Tibial artery (tissue), 4 donors: ENCODE measurements at regions not wholly inside any gene's neighbourhood (a gene's known extent, or its start where the extent isn't known, plus 50 kb on each side); places are given as distances from the start of the nearest gene placed in this dataset.

ENCODE experiments used
- DNase-seq, 2 donors: peaks; one replicate each; pipeline ENCODE4 v3.0.0-alpha.2; 2019
- H3K27ac ChIP-seq, 2 donors: fragments of 200-600 bp; sonication (generic) in 1 of 2; 1 replicate in 1 of 2; 2 replicates in 1 of 2; pipeline ENCODE4 v1.5.1; 2018 to 2019; ENCODE audit warnings: mild to moderate bottlenecking in 1 of 2
- H3K27me3 ChIP-seq, 2 donors: fragments of 200-600 bp; sonication (generic) in 1 of 2; one replicate each; pipeline versions ENCODE4 v1.5.1 to v1.6.0; 2016 to 2019
- H3K36me3 ChIP-seq, 3 donors: fragments of 200-600 bp; sonication (generic) in 2 of 3; one replicate each; pipeline ENCODE4 v1.5.1; 2016 to 2019; ENCODE audit warnings: mild to moderate bottlenecking in 2 of 3
- H3K4me1 ChIP-seq, 4 donors: fragments of 200-600 bp; sonication (generic) in 2 of 4; 1 replicate in 3 of 4; 2 replicates in 1 of 4; pipeline ENCODE4 v1.5.1; 2016 to 2019
- H3K4me3 ChIP-seq, 2 donors: fragments of 200-600 bp; sonication (generic) in 1 of 2; 1 replicate in 1 of 2; 2 replicates in 1 of 2; pipeline ENCODE4 v1.5.1; 2018 to 2019; ENCODE audit warnings: mild to moderate bottlenecking in 2 of 2
- H3K9me3 ChIP-seq, 3 donors: fragments of 200-600 bp; sonication (generic) in 1 of 3; one replicate each; pipeline ENCODE4 v1.5.1; 2016 to 2019
- CTCF ChIP-seq, 2 experiments: fragments of 200-600 bp in 1 of 2; fragments of 450-650 bp in 1 of 2; IDR thresholded peaks; one replicate each; pipeline ENCODE4 v1.5.1; 2017 to 2019; ENCODE audit warnings: antibody characterized with exemption in 2 of 2, mild to moderate bottlenecking in 1 of 2, moderate library complexity in 1 of 2
- intact Hi-C: fragments of 100-400 bp; cut with DNase I; formaldehyde crosslinking; loops from one replicate; pipeline ENCODE4 v1.15.0; 2023; ENCODE audit warnings: low total_unique reads

GRCh38 chr7:18347170-18347569 lies 148.4 kb upstream of the HDAC9 start:
- Histone ChIP-seq H3K36me3 (no peaks in the 10 kb centered on the region), H3K4me3 (no peak overlapping the region), H3K9me3 (no peaks in the 10 kb centered on the region), H3K27me3 (no peaks in the 10 kb centered on the region), H3K27ac (no peak overlapping the region), H3K4me1 (peaks cover 0 to 4% (median 0%) of the 10 kb centered on the region in 4 donors)
- intact Hi-C loops = loop anchor here (10.0 kb wide), 1 partner anchor 282 kb away; no protein-coding TSS in a partner anchor
- TF ChIP-seq CTCF (IDR thresholded peaks at IDR 0.05) = no peak
- no peak for DNase-seq

- Histone ChIP-seq H3K4me1 (peaks cover 0 to 7% (median 2%) of the 10 kb centered on the region in 4 donors), H3K27ac (no peak overlapping the region), H3K36me3 (no peaks in the 10 kb centered on the region), H3K9me3 (no peaks in the 10 kb centered on the region), H3K4me3 (no peak overlapping the region), H3K27me3 (no peaks in the 10 kb centered on the region)
- intact Hi-C loops = loop anchor here (5.0 to 10.0 kb wide), 2 partner anchors 224 to 312 kb away; no protein-coding TSS in a partner anchor
- DNase-seq = no peak
- no peak for TF ChIP-seq CTCF (IDR thresholded peaks at IDR 0.05)
Measured at GRCh38 chr7:18350678-18351077, 144.9 kb upstream of the HDAC9 start.

GRCh38 chr7:18352339-18353255 lies 143.0 kb upstream of the HDAC9 start:
- peak; percentile 52 to 71 for TF ChIP-seq CTCF (IDR thresholded peaks at IDR 0.05)
- Histone ChIP-seq H3K27me3 (no peaks in the 10 kb centered on the region), H3K9me3 (no peaks in the 10 kb centered on the region), H3K36me3 (no peaks in the 10 kb centered on the region), H3K27ac (no peak overlapping the region), H3K4me1 (peaks cover 0 to 14% (median 2%) of the 10 kb centered on the region in 4 donors), H3K4me3 (no peak overlapping the region)
- intact Hi-C loops = loop anchor here (5.0 to 10.0 kb wide), 2 partner anchors 222 to 310 kb away; no protein-coding TSS in a partner anchor
- DNase-seq = no peak

GRCh38 chr7:18353339-18353738 lies 142.2 kb upstream of the HDAC9 start:
- intact Hi-C loops = loop anchor here (5.0 to 10.0 kb wide), 2 partner anchors 221 to 309 kb away; no protein-coding TSS in a partner anchor

More at GRCh38 chr7:18353339-18353738, 142.2 kb upstream of the HDAC9 start:
- Histone ChIP-seq H3K4me1 (peaks cover 0 to 14% (median 2%) of the 10 kb centered on the region in 4 donors), H3K4me3 (no peak overlapping the region), H3K9me3 (no peaks in the 10 kb centered on the region), H3K27me3 (no peaks in the 10 kb centered on the region), H3K36me3 (no peaks in the 10 kb centered on the region), H3K27ac (no peak overlapping the region)
- no peak for TF ChIP-seq CTCF (IDR thresholded peaks at IDR 0.05)
- no peak for DNase-seq
